Esophagus muscularis mucosa (tissue), 4 donors: ENCODE measurements at regions not wholly inside any gene's neighbourhood (a gene's known extent, or its start where the extent isn't known, plus 50 kb on each side); places are given as distances from the start of the nearest gene placed in this dataset.
"Not testable (repeated sequence)": the region's sequence is repeated elsewhere in the genome, so short reads cannot be mapped to it uniquely, and the experiment has no call there.

Source experiments
- DNase-seq: peaks from one replicate; pipeline ENCODE4 v3.0.0-alpha.2; 2017; ENCODE audit errors: extremely low spot score
- H3K27ac ChIP-seq, 4 donors: fragments of 200-600 bp; sonication (generic); replicated peaks in 1 of 4; 1 replicate in 3 of 4; 2 replicates in 1 of 4; pipeline ENCODE4 v1.5.1; 2016 to 2019; ENCODE audit warnings: mild to moderate bottlenecking in 1 of 4
- H3K27me3 ChIP-seq, 4 donors: fragments of 200-600 bp; sonication (generic); one replicate each; pipeline versions ENCODE4 v1.5.1 to v1.6.0; 2016 to 2019
- H3K36me3 ChIP-seq, 4 donors: fragments of 200-600 bp; sonication (generic); one replicate each; pipeline ENCODE4 v1.5.1; 2016 to 2019
- H3K4me1 ChIP-seq, 4 donors: fragments of 200-600 bp; sonication (generic); one replicate each; pipeline ENCODE4 v1.5.1; 2016 to 2019
- H3K4me3 ChIP-seq, 4 donors: fragments of 200-600 bp; sonication (generic); 1 replicate in 2 of 4; 2 replicates in 2 of 4; pipeline ENCODE4 v1.5.1; 2016 to 2019; ENCODE audit warnings: mild to moderate bottlenecking in 4 of 4, moderate library complexity in 1 of 4
- H3K9me3 ChIP-seq, 4 donors: fragments of 200-600 bp; sonication (generic); 1 replicate in 3 of 4; 2 replicates in 1 of 4; pipeline ENCODE4 v1.5.1; 2016 to 2019
- CTCF ChIP-seq, 3 experiments: fragments of 200-600 bp in 2 of 3; fragments of 450-650 bp in 1 of 3; sonication (generic) in 2 of 3; IDR thresholded peaks; one replicate each; pipeline ENCODE4 v1.5.1; 2017 to 2019; ENCODE audit warnings: antibody characterized with exemption in 3 of 3, mild to moderate bottlenecking in 2 of 3, moderate library complexity in 1 of 3
- EP300 ChIP-seq: sonication (generic); formaldehyde crosslinking; IDR thresholded peaks from one replicate; pipeline ENCODE4 v1.6.1; 2017; ENCODE audit warnings: antibody characterized with exemption
- POLR2A ChIP-seq: fragments of 450-650 bp; IDR thresholded peaks from one replicate; pipeline ENCODE4 v1.6.1; 2017; ENCODE audit warnings: antibody characterized with exemption, moderate library complexity, mild to moderate bottlenecking, low read depth
- POLR2AphosphoS5 ChIP-seq, 2 donors: sonication (generic); formaldehyde crosslinking; IDR thresholded peaks; one replicate each; pipeline ENCODE4 v1.6.1; 2017; ENCODE audit warnings: antibody characterized with exemption in 2 of 2
- WGBS: methylation state at CpG from one replicate; pipeline ENCODE4 v1.1.5; 2018; 5-methylcytosine and 5-hydroxymethylcytosine counted together
- intact Hi-C: fragments of 100-400 bp; cut with DNase I; formaldehyde crosslinking; loops from one replicate; pipeline ENCODE4 v1.15.1; 2023

GRCh38 chr1:66478116-66478515, 55.8 kb upstream of the SGIP1 start:
- 94% methylated on average over 7 of the region's 7 CpGs for WGBS
- DNase-seq: no peak
- H3K27ac ChIP-seq: no peak overlapping the region
- TF ChIP-seq POLR2AphosphoS5 (IDR thresholded peaks at IDR 0.05): no peak
- no peak for TF ChIP-seq CTCF (IDR thresholded peaks at IDR 0.05)
- no peak for TF ChIP-seq EP300
- TF ChIP-seq POLR2A: no peak
- no peaks in the 10 kb centered on the region for H3K27me3 ChIP-seq
- no peaks in the 10 kb centered on the region for H3K4me1 ChIP-seq
- H3K4me3 ChIP-seq: no peak overlapping the region
- H3K36me3 ChIP-seq: no peaks in the 10 kb centered on the region
- intact Hi-C loops: no loop called here
- H3K9me3 ChIP-seq: no peaks in the 10 kb centered on the region

DNA sequence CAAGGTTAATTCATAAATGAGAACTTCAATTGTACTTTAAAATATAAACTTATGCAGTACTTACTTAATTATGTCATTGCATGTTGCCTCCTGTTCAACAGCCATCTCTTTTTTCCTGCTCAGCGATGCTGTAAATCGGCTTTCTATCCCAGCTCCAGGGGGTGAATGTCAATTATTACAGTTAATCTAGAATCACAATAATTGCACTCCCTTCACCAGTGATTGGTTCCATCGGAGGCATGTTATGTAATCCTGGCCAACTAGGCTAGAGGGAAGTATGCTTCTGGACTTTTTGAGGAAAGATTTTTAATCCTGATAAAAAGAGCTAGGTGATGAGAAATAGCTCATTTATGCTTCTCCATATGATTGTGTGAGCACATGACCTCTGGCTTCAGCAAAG, 53.8 kb upstream of the SGIP1 start:
- H3K27me3 ChIP-seq: no peaks in the 10 kb centered on the region
- no peaks in the 10 kb centered on the region for H3K4me1 ChIP-seq
- WGBS: 94% methylated on average over 3 of the region's 3 CpGs
- intact Hi-C loops: no loop called here
- TF ChIP-seq POLR2A (no peak), EP300 (no peak), CTCF (IDR thresholded peaks at IDR 0.05) (no peak), POLR2AphosphoS5 (IDR thresholded peaks at IDR 0.05) (no peak)
- no peak overlapping the region for H3K27ac ChIP-seq
- DNase-seq: no peak
- no peak overlapping the region for H3K4me3 ChIP-seq
- H3K9me3 ChIP-seq: no peaks in the 10 kb centered on the region
- H3K36me3 ChIP-seq: no peaks in the 10 kb centered on the region

- H3K9me3 ChIP-seq, DNase-seq, H3K27ac ChIP-seq, H3K36me3 ChIP-seq, H3K4me3 ChIP-seq, H3K27me3 ChIP-seq, H3K4me1 ChIP-seq, intact Hi-C loops: not testable (repeated sequence)
- WGBS: no CpG with 5 or more reads among the region's 15 CpGs
Measured at GRCh38 chr1:66481215-66481614, 52.7 kb upstream of the SGIP1 start.
